Neuronal stem cell (in vitro differentiated cells): ENCODE measurements at regions not wholly inside any gene's neighbourhood (a gene's known extent, or its start where the extent isn't known, plus 50 kb on each side); places are given as distances from the start of the nearest gene placed in this dataset.
A peak's percentile ranks its signal among the peaks of the same experiment; 100 is the strongest.

Source experiments
- DNase-seq: peaks from one replicate; pipeline ENCODE4 v3.0.0-alpha.2; 2013; ENCODE audit warnings: low spot score
- H2AFZ ChIP-seq: one replicate; pipeline ENCODE4 v1.6.1; 2013; ENCODE audit warnings: mild to moderate bottlenecking, low read length, inconsistent platforms
- H2AK5ac ChIP-seq: 2 replicates; pipeline ENCODE4 v1.6.1; 2013; ENCODE audit warnings: low read depth, mild to moderate bottlenecking, inconsistent platforms, low read length, moderate library complexity, mixed read lengths
- H2BK120ac ChIP-seq: 2 replicates; pipeline ENCODE4 v1.6.1; 2013; ENCODE audit warnings: low read depth, mild to moderate bottlenecking, inconsistent platforms, low read length, moderate library complexity, mixed read lengths
- H2BK12ac ChIP-seq: one replicate; pipeline ENCODE4 v1.6.1; 2013; ENCODE audit warnings: low read length, inconsistent platforms
- H2BK15ac ChIP-seq: 2 replicates; pipeline ENCODE4 v1.6.1; 2013; ENCODE audit warnings: mild to moderate bottlenecking, low read length, inconsistent platforms, mixed read lengths
- H2BK5ac ChIP-seq: one replicate; pipeline ENCODE4 v1.6.1; 2013; ENCODE audit warnings: inconsistent platforms, mild to moderate bottlenecking, low read length, moderate library complexity
- H3K14ac ChIP-seq: one replicate; pipeline ENCODE4 v1.6.1; 2013; ENCODE audit warnings: low read length, inconsistent platforms
- H3K18ac ChIP-seq: 2 replicates; pipeline ENCODE4 v1.6.1; 2013; ENCODE audit warnings: low read length, inconsistent platforms
- H3K23ac ChIP-seq: 2 replicates; pipeline ENCODE4 v1.6.1; 2013; ENCODE audit warnings: low read depth, mild to moderate bottlenecking, mixed read lengths, low read length, inconsistent platforms; ENCODE audit not compliant: poor library complexity
- H3K27ac ChIP-seq: replicated peaks from 3 replicates; pipeline ENCODE4 v1.5.1; 2013; ENCODE audit warnings: low read length, inconsistent platforms
- H3K27me3 ChIP-seq, 3 experiments: 2 replicates each; pipeline ENCODE4 v1.6.1; 2013; ENCODE audit warnings: low read length in 3 of 3, mild to moderate bottlenecking in 2 of 3, inconsistent platforms in 1 of 3, low read depth in 1 of 3, mixed read lengths in 1 of 3, moderate library complexity in 1 of 3; ENCODE audit not compliant: control insufficient read depth in 3 of 3, insufficient read depth in 3 of 3
- H3K36me3 ChIP-seq, 2 donors: replicated peaks in 1 of 2; 2 replicates each; pipeline ENCODE4 v1.6.1; 2013; ENCODE audit warnings: low read length in 2 of 2; ENCODE audit not compliant: control insufficient read depth in 2 of 2, insufficient read depth in 2 of 2
- H3K4ac ChIP-seq: 2 replicates; pipeline ENCODE4 v1.6.1; 2013; ENCODE audit warnings: inconsistent platforms, mild to moderate bottlenecking, low read length, moderate library complexity
- H3K4me1 ChIP-seq, 2 donors: 1 replicate in 1 of 2; 2 replicates in 1 of 2; pipeline ENCODE4 v1.6.1; 2013; ENCODE audit warnings: low read length in 2 of 2, low read depth in 1 of 2; ENCODE audit not compliant: control insufficient read depth in 2 of 2, insufficient read depth in 1 of 2
- H3K4me2 ChIP-seq: one replicate; pipeline ENCODE4 v1.6.1; 2013; ENCODE audit warnings: mild to moderate bottlenecking, low read length, inconsistent platforms; ENCODE audit not compliant: insufficient read depth, poor library complexity, severe bottlenecking
- H3K4me3 ChIP-seq, 2 donors: 2 replicates each; pipeline ENCODE4 v1.5.1; 2013; ENCODE audit warnings: low read length in 2 of 2, mild to moderate bottlenecking in 2 of 2, inconsistent platforms in 1 of 2, moderate library complexity in 1 of 2
- H3K79me1 ChIP-seq: one replicate; pipeline ENCODE4 v1.6.1; 2013; ENCODE audit warnings: low read depth, mild to moderate bottlenecking, inconsistent platforms, low read length, moderate library complexity
- H3K9ac ChIP-seq: one replicate; pipeline ENCODE4 v1.6.1; 2013; ENCODE audit warnings: mild to moderate bottlenecking, low read depth, low read length, inconsistent platforms; ENCODE audit not compliant: poor library complexity
- H3K9me3 ChIP-seq, 2 donors: replicated peaks in 1 of 2; 2 replicates each; pipeline versions ENCODE3 to v1.6.1; 2013; ENCODE audit warnings: low read length in 2 of 2, mild to moderate bottlenecking in 2 of 2, inconsistent platforms in 1 of 2, low read depth in 1 of 2, mixed read lengths in 1 of 2, moderate library complexity in 1 of 2; ENCODE audit not compliant: control insufficient read depth in 2 of 2, insufficient read depth in 1 of 2
- H4K8ac ChIP-seq: one replicate; pipeline ENCODE4 v1.6.1; 2013; ENCODE audit warnings: low read depth, mild to moderate bottlenecking, inconsistent platforms, low read length, moderate library complexity
- H4K91ac ChIP-seq: one replicate; pipeline ENCODE4 v1.6.1; 2013; ENCODE audit warnings: low read length, low read depth, mild to moderate bottlenecking, inconsistent platforms; ENCODE audit not compliant: poor library complexity
- WGBS, 2 donors: extraction: QIAGEN DNeasy Blood & Tissue Kit; methylation state at CpG; one replicate each; pipeline ENCODE4 v1.1.7; 2013; ENCODE audit warnings: missing lambda C conversion rate in 2 of 2, mixed read lengths in 1 of 2; ENCODE audit not compliant: insufficient read length in 2 of 2, insufficient replicate concordance in 1 of 2; ENCODE audit errors: extremely low coverage in 2 of 2; 5-methylcytosine and 5-hydroxymethylcytosine counted together

- Histone ChIP-seq H3K4me3 (no peak overlapping the region), H2AK5ac (no peak overlapping the region), H4K8ac (no peak overlapping the region), H3K27me3 (peaks cover 0 to 40% (median 2%) of the 10 kb centered on the region in 3 experiments), H4K91ac (no peak overlapping the region), H2BK15ac (no peak overlapping the region), H3K18ac (peak overlapping the region; percentile 81), H3K4me2 (no peak overlapping the region), H3K9ac (no peak overlapping the region), H2AFZ (no peak overlapping the region), H2BK12ac (no peak overlapping the region), H3K79me1 (no peaks in the 10 kb centered on the region), H3K27ac (no peak overlapping the region), H2BK120ac (no peak overlapping the region), H3K23ac (peak overlapping the region; percentile 22), H3K36me3 (no peaks in the 10 kb centered on the region), H3K4me1 (peaks cover 6 to 16% of the 10 kb centered on the region in 2 donors), H3K14ac (no peak overlapping the region), H2BK5ac (no peak overlapping the region), H3K4ac (no peak overlapping the region), H3K9me3 (peaks cover 0 to 7% of the 10 kb centered on the region in 2 donors)
- no CpG with 5 or more reads among the region's 6 CpGs for WGBS, 2 donors
- no peak for DNase-seq
These were observed 102.4 kb upstream of the ADRA2C start for GRCh38 chr4:3663791-3664190.

- DNase-seq: no peak
- WGBS, 2 donors: no CpG with 5 or more reads among the region's 16 CpGs
These were observed 103.7 kb upstream of the ADRA2C start for GRCh38 chr4:3662516-3662915.

GRCh38 chr4:3661989-3662388, 104.2 kb upstream of the ADRA2C start:
- H3K27ac ChIP-seq: no peak overlapping the region
- no peak overlapping the region for H3K4ac ChIP-seq
- H2BK12ac ChIP-seq: no peak overlapping the region
- H3K14ac ChIP-seq: peak overlapping the region; percentile 26
- DNase-seq: no peak
- H3K36me3 ChIP-seq: no peaks in the 10 kb centered on the region
- H2BK15ac ChIP-seq: no peak overlapping the region
- H2AFZ ChIP-seq: no peak overlapping the region
- H3K4me2 ChIP-seq: no peak overlapping the region
- H4K91ac ChIP-seq: no peak overlapping the region
- peak overlapping the region; percentile 72 for H3K18ac ChIP-seq
- H4K8ac ChIP-seq: no peak overlapping the region
- no peak overlapping the region for H2BK120ac ChIP-seq
- peak overlapping the region; percentile 31 for H2AK5ac ChIP-seq
- peaks cover 0 to 4% of the 10 kb centered on the region in 2 donors for H3K9me3 ChIP-seq
- H3K27me3 ChIP-seq: peaks cover 0 to 55% (median 2%) of the 10 kb centered on the region in 3 experiments
- H3K9ac ChIP-seq: no peak overlapping the region
- no peak overlapping the region for H3K4me3 ChIP-seq
- no CpG with 5 or more reads among the region's 14 CpGs for WGBS, 2 donors
- no peaks in the 10 kb centered on the region for H3K79me1 ChIP-seq
- peak overlapping the region; percentile 55 for H2BK5ac ChIP-seq
- H3K4me1 ChIP-seq: peaks cover 6 to 16% of the 10 kb centered on the region in 2 donors
- H3K23ac ChIP-seq: no peak overlapping the region

More at GRCh38 chr4:3662516-3662915, 103.7 kb upstream of the ADRA2C start:
- H3K14ac ChIP-seq: no peak overlapping the region
- H3K4me1 ChIP-seq: peaks cover 6 to 16% of the 10 kb centered on the region in 2 donors
- no peak overlapping the region for H4K91ac ChIP-seq
- H3K23ac ChIP-seq: no peak overlapping the region
- no peak overlapping the region for H2BK120ac ChIP-seq
- no peaks in the 10 kb centered on the region for H3K79me1 ChIP-seq
- no peak overlapping the region for H2BK15ac ChIP-seq
- no peak overlapping the region for H3K18ac ChIP-seq
- H3K4me2 ChIP-seq: no peak overlapping the region
- peaks cover 0 to 7% of the 10 kb centered on the region in 2 donors for H3K9me3 ChIP-seq
- H2AFZ ChIP-seq: no peak overlapping the region
- H3K4ac ChIP-seq: no peak overlapping the region
- no peak overlapping the region for H2BK12ac ChIP-seq
- H3K4me3 ChIP-seq: no peak overlapping the region
- H3K36me3 ChIP-seq: no peaks in the 10 kb centered on the region
- no peak overlapping the region for H4K8ac ChIP-seq
- no peak overlapping the region for H3K27ac ChIP-seq
- peak overlapping the region; percentile 5 for H3K9ac ChIP-seq
- H2AK5ac ChIP-seq: peak overlapping the region; percentile 49
- H3K27me3 ChIP-seq: peaks cover 0 to 51% (median 2%) of the 10 kb centered on the region in 3 experiments
- no peak overlapping the region for H2BK5ac ChIP-seq

GRCh38 chr4:3660928-3661515, 105.2 kb upstream of the ADRA2C start:
- WGBS, 2 donors: no CpG with 5 or more reads among the region's 13 CpGs
- Histone ChIP-seq H3K9me3 (peaks cover 0 to 2% of the 10 kb centered on the region in 2 donors), H3K14ac (peak overlapping the region; percentile 94), H3K9ac (peak overlapping the region; percentile 91), H2BK5ac (no peak overlapping the region), H4K8ac (peak overlapping the region; percentile 70), H3K4me1 (peaks cover 11 to 25% of the 10 kb centered on the region in 2 donors), H4K91ac (no peak overlapping the region), H3K36me3 (no peaks in the 10 kb centered on the region), H3K4me2 (no peak overlapping the region), H3K18ac (peak overlapping the region; percentile 89), H2AK5ac (peak overlapping the region; percentile 89), H3K4me3 (peak overlapping the region in 1 of 2 donors; percentile 42), H3K27me3 (peaks cover 0 to 55% (median 2%) of the 10 kb centered on the region in 3 experiments), H2AFZ (no peak overlapping the region), H3K23ac (peak overlapping the region; percentile 78), H2BK120ac (no peak overlapping the region), H3K4ac (no peak overlapping the region), H3K27ac (no peak overlapping the region), H2BK12ac (peak overlapping the region; percentile 30), H2BK15ac (peak overlapping the region; percentile 31), H3K79me1 (no peaks in the 10 kb centered on the region)
- no peak for DNase-seq
